Spleen (tissue), 7 donors: ENCODE measurements at regions not wholly inside any gene's neighbourhood (a gene's known extent, or its start where the extent isn't known, plus 50 kb on each side); places are given as distances from the start of the nearest gene placed in this dataset.
A peak's percentile ranks its signal among the peaks of the same experiment; 100 is the strongest.

Experiments used
- POLR2AphosphoS5 ChIP-seq, 3 donors: sonication (generic); formaldehyde crosslinking; IDR thresholded peaks; one replicate each; pipeline ENCODE4 v1.5.1; 2017; ENCODE audit warnings: antibody characterized with exemption in 3 of 3
- TF ChIP-seq, protein P1 (sequence below), 11 experiments: fragments of 200-600 bp in 7 of 11; fragments of 450-650 bp in 4 of 11; sonication (generic) in 4 of 11; IDR thresholded peaks in 8 of 11; conservative IDR thresholded peaks in 3 of 11; 1 replicate in 7 of 11; 2 replicates in 4 of 11; pipeline versions ENCODE4 v1.4.0 to v1.8.0; 2016 to 2021; ENCODE audit warnings: antibody characterized with exemption in 11 of 11, inconsistent platforms in 4 of 11, mild to moderate bottlenecking in 1 of 11
- donor health status: DM: no; HTN: no; CAD: no; lungs with moderate emphysema.
- donor health status: DM: no; HTN: no; CAD: no.
- donor health status: DM: no; HTN: no; CAD: no.

DNA sequence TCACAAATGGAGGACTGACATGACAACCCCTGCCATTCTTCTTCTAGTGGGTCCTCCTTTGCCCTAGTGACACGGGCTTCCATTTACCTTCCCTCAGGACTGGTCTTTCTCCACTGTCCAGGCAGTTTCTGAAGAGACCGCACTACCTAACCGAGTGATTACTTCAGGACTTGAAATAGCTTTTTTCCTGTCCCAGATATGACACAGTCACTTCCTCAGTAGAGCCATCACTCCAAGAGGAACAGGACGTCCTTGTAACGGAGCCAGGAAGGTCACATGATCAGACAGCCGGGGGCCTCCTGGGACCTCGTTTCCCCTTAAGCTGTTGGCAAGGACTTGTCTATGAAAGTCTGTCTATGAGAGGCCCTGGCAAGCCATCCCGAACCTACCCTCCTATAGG is 62.3 kb downstream of the FOS start:
- TF ChIP-seq, protein P1, sequence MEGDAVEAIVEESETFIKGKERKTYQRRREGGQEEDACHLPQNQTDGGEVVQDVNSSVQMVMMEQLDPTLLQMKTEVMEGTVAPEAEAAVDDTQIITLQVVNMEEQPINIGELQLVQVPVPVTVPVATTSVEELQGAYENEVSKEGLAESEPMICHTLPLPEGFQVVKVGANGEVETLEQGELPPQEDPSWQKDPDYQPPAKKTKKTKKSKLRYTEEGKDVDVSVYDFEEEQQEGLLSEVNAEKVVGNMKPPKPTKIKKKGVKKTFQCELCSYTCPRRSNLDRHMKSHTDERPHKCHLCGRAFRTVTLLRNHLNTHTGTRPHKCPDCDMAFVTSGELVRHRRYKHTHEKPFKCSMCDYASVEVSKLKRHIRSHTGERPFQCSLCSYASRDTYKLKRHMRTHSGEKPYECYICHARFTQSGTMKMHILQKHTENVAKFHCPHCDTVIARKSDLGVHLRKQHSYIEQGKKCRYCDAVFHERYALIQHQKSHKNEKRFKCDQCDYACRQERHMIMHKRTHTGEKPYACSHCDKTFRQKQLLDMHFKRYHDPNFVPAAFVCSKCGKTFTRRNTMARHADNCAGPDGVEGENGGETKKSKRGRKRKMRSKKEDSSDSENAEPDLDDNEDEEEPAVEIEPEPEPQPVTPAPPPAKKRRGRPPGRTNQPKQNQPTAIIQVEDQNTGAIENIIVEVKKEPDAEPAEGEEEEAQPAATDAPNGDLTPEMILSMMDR (IDR thresholded peaks at IDR 0.05 in 8 of 11, conservative IDR thresholded peaks at IDR 0.05 in 3 of 11) = no peak
- peak; percentile 39 to 98 (median 69) for TF ChIP-seq POLR2AphosphoS5 (IDR thresholded peaks at IDR 0.05)
